Epithelial cell of prostate (primary cell): ENCODE measurements at regions not wholly inside any gene's neighbourhood (a gene's known extent, or its start where the extent isn't known, plus 50 kb on each side); places are given as distances from the start of the nearest gene placed in this dataset.

Source experiments
- DNase-seq: peaks from one replicate; pipeline ENCODE4 v3.0.0-alpha.2; 2011; ENCODE audit warnings: low read depth, low spot score
- H3K27ac ChIP-seq: fragments of 450-650 bp; 2 replicates; pipeline ENCODE4 v1.5.1; 2017; ENCODE audit warnings: mild to moderate bottlenecking

GRCh38 chr22:22154040-22154439 is 90.5 kb upstream of the VPREB1 start:
- no peak for DNase-seq
- H3K27ac ChIP-seq = no peak overlapping the region

GRCh38 chr22:22151308-22151707 is 93.3 kb upstream of the VPREB1 start:
- H3K27ac ChIP-seq = no peak overlapping the region
- DNase-seq = no peak

GRCh38 chr22:22150457-22150856 is 94.1 kb upstream of the VPREB1 start:
- H3K27ac ChIP-seq = no peak overlapping the region
- no peak for DNase-seq

- H3K27ac ChIP-seq = no peak overlapping the region
- no peak for DNase-seq
Measured at GRCh38 chr22:22148905-22149304, 95.7 kb upstream of the VPREB1 start.

GRCh38 chr22:22144858-22145257 is 99.7 kb upstream of the VPREB1 start:
- no peak overlapping the region for H3K27ac ChIP-seq
- DNase-seq = no peak

GRCh38 chr22:22143448-22143847 is 101.1 kb upstream of the VPREB1 start:
- DNase-seq = no peak
- no peak overlapping the region for H3K27ac ChIP-seq

GRCh38 chr22:22142661-22143060 is 101.9 kb upstream of the VPREB1 start:
- H3K27ac ChIP-seq = no peak overlapping the region
- no peak for DNase-seq

GRCh38 chr22:22141771-22142591 is 102.6 kb upstream of the VPREB1 start:
- no peak for DNase-seq
- H3K27ac ChIP-seq = no peak overlapping the region

GRCh38 chr22:22141031-22141430 is 103.6 kb upstream of the VPREB1 start:
- H3K27ac ChIP-seq = no peak overlapping the region
- no peak for DNase-seq

- no peak for DNase-seq
- no peak overlapping the region for H3K27ac ChIP-seq
Measured at GRCh38 chr22:22139364-22139763, 105.2 kb upstream of the VPREB1 start.

GRCh38 chr22:22138915-22139314 is 105.7 kb upstream of the VPREB1 start:
- DNase-seq = no peak
- H3K27ac ChIP-seq = no peak overlapping the region

GRCh38 chr22:22137891-22138290 is 106.7 kb upstream of the VPREB1 start:
- no peak overlapping the region for H3K27ac ChIP-seq
- DNase-seq = no peak

- no peak overlapping the region for H3K27ac ChIP-seq
- DNase-seq = no peak
Measured at GRCh38 chr22:22133910-22134309, 110.7 kb upstream of the VPREB1 start.

GRCh38 chr22:22130953-22131608 is 113.5 kb upstream of the VPREB1 start:
- no peak for DNase-seq
- no peak overlapping the region for H3K27ac ChIP-seq

- no peak overlapping the region for H3K27ac ChIP-seq
Measured at GRCh38 chr22:22129387-22129786, 115.2 kb upstream of the VPREB1 start.

GRCh38 chr22:22128440-22128839 is 116.1 kb upstream of the VPREB1 start:
- no peak overlapping the region for H3K27ac ChIP-seq

More at GRCh38 chr22:22129387-22129786, 115.2 kb upstream of the VPREB1 start:
- no peak for DNase-seq

GRCh38 chr22:22127100-22127499 is 117.5 kb upstream of the VPREB1 start:
- no peak overlapping the region for H3K27ac ChIP-seq

More at GRCh38 chr22:22128440-22128839, 116.1 kb upstream of the VPREB1 start:
- DNase-seq = no peak

GRCh38 chr22:22125579-22126468 is 118.8 kb upstream of the VPREB1 start:
- no peak for DNase-seq
- H3K27ac ChIP-seq = no peak overlapping the region

More at GRCh38 chr22:22127100-22127499, 117.5 kb upstream of the VPREB1 start:
- no peak for DNase-seq

- H3K27ac ChIP-seq = no peak overlapping the region
- no peak for DNase-seq
Measured at GRCh38 chr22:22125028-22125578, 119.5 kb upstream of the VPREB1 start.

- no peak overlapping the region for H3K27ac ChIP-seq
- no peak for DNase-seq
Measured at GRCh38 chr22:22124374-22124773, 120.2 kb upstream of the VPREB1 start.
